ENCODE measurements at regions not wholly inside any gene's neighbourhood (a gene's known extent, or its start where the extent isn't known, plus 50 kb on each side); places are given as distances from the start of the nearest gene placed in this dataset.

DNA sequence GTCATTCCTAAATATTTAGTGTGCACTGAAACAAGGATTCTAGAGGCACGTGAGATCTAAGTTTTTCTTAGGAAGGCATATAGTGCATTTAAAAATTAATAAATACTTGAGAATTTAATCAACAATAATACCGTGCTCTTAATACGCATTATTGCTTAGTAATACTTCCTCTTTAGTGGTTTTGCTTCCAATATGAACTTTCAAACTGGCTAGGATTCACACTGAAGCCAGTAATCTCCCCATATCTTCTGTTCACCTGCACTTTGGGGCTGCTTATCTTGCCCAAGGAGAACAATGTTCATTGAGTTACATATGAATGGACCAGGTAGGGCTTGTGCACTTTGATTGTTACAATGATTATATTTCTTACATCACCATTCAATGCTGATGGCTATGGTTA, 180.5 kb upstream of the RIOK2 start:
- no peak overlapping the region for H3K4me3 ChIP-seq (replicated peaks; ENCODE audit: low read depth, low read length)
- no peak for DNase-seq (ENCODE audit: low read depth)
- TF ChIP-seq, protein P1, sequence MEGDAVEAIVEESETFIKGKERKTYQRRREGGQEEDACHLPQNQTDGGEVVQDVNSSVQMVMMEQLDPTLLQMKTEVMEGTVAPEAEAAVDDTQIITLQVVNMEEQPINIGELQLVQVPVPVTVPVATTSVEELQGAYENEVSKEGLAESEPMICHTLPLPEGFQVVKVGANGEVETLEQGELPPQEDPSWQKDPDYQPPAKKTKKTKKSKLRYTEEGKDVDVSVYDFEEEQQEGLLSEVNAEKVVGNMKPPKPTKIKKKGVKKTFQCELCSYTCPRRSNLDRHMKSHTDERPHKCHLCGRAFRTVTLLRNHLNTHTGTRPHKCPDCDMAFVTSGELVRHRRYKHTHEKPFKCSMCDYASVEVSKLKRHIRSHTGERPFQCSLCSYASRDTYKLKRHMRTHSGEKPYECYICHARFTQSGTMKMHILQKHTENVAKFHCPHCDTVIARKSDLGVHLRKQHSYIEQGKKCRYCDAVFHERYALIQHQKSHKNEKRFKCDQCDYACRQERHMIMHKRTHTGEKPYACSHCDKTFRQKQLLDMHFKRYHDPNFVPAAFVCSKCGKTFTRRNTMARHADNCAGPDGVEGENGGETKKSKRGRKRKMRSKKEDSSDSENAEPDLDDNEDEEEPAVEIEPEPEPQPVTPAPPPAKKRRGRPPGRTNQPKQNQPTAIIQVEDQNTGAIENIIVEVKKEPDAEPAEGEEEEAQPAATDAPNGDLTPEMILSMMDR (IDR thresholded peaks at IDR 0.05; ENCODE audit: low read length, missing control alignments), result no peak

DNA sequence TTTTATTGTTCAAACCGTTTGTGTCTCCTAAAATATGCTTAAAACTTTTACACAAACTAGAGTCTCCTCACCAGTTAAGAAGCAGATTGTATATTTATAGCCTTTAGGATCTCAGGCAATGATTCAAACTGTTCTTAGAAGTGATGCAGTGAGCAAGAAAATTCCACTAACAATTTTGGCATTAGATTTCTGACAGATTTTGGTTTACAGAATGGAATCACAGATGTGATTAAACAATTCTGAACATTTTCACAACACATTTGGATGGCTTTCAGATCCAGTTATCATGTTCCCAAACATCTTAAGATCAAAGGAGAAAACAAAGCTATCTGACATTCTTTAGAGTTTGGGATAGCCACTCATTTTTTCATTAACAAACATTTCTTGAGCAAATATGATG, 181.7 kb upstream of the RIOK2 start:
- no peak overlapping the region for H3K4me3 ChIP-seq (replicated peaks; ENCODE audit: low read depth, low read length)
- TF ChIP-seq, protein P1 (IDR thresholded peaks at IDR 0.05; ENCODE audit: low read length, missing control alignments), result no peak
- DNase-seq (ENCODE audit: low read depth), result no peak

DNA sequence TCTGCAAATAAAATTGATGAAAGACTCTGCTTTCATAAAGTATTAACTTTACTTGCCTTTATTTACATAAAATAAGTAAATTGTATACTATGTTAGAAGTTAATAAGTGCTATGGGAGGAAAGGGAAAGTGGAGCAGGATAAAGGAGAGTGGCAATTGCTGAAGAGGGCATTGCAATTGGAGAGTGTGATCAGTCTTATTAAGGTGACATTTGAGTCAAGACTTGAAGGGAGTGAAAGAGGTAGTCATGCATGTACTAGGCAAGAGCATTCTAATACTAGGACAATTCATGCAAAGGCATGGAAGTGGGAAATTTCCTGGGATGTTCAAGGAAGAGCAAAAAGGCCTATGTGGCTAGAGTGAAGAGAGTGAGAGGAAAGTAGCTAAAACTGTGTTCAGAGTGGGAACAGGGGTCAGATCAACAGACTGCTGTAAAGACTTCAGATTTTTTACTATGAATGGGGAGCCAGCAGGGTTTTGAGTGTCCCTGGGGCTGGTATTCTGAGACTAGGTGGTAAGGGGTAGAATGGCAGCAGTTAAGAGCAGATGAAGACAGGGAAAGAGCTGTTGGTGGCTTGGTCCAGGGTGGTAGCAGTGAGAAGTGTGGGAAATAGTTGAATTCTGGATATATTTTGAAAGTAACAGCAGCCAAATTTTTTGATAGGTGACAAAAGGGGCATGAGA, 182.3 kb upstream of the RIOK2 start:
- TF ChIP-seq, protein P1 (IDR thresholded peaks at IDR 0.05; ENCODE audit: low read length, missing control alignments), result no peak
- DNase-seq (ENCODE audit: low read depth), result no peak
- H3K4me3 ChIP-seq (replicated peaks; ENCODE audit: low read depth, low read length), result no peak overlapping the region

DNA sequence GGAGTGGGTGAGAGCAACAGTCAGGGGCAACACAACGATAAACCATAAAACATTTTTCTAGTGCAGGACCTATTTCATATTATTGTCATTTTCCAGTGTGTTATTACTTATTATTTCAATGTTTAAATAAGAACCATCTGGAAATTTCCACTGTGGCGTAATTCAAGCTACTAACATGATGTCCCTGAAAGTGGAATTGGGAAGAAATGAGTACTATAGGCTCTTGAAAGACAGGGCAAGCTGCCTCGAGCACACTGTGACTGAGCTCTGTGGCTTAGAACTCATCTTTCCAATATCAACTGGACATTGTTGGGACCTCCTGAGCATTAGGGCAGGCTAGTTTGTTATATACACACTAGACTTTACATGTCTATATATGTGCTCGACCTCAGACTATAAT, 182.9 kb upstream of the RIOK2 start:
- TF ChIP-seq, protein P1 (IDR thresholded peaks at IDR 0.05; ENCODE audit: low read length, missing control alignments), result no peak
- DNase-seq (ENCODE audit: low read depth), result no peak

DNA sequence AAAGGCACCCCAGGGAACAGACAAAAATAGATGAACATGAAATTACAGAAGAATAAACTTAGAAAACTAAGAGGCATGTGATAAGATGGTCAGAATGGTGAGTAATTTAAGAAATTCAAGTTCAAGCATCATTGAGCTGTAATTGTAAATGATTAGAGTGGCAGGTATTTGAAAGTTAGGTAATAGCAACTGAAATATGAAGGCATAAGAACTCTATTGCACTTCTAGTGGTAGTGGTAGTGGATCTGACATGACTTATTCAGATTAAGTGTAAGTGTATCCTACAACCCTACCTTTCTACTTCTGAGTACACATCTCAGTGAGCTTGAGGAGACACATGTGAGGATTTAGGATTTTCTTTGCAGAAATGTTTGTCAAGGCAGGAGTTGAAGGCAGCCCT, 192.9 kb upstream of the RIOK2 start:
- TF ChIP-seq, protein P1 (IDR thresholded peaks at IDR 0.05; ENCODE audit: low read length, missing control alignments), result no peak
- no peak overlapping the region for H3K4me3 ChIP-seq (replicated peaks; ENCODE audit: low read depth, low read length)
- no peak for DNase-seq (ENCODE audit: low read depth)

More for the DNA sequence above, 182.9 kb upstream of the RIOK2 start:
- no peak overlapping the region for H3K4me3 ChIP-seq (replicated peaks; ENCODE audit: low read depth, low read length)

DNA sequence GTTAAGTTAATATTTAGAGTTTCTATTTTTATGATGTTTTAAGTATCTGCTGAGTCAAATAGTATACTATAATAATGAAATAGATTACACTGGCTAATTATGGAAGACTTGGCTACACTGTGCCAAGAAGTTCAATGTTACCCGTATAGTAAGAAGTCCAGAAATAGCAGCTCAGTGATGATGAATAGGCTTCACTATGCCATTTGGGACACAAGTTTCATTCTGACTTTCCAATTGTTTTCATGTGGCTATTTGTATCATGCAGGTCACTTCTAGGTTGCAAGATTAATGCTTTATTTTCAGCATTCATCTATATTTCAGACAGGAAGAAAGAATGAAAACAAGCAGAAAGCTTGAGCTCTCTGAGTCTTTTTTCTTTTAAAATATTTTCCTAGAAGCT, 194.5 kb upstream of the RIOK2 start:
- TF ChIP-seq, protein P1 (IDR thresholded peaks at IDR 0.05; ENCODE audit: low read length, missing control alignments), result no peak
- DNase-seq (ENCODE audit: low read depth), result no peak
- H3K4me3 ChIP-seq (replicated peaks; ENCODE audit: low read depth, low read length), result no peak overlapping the region

DNA sequence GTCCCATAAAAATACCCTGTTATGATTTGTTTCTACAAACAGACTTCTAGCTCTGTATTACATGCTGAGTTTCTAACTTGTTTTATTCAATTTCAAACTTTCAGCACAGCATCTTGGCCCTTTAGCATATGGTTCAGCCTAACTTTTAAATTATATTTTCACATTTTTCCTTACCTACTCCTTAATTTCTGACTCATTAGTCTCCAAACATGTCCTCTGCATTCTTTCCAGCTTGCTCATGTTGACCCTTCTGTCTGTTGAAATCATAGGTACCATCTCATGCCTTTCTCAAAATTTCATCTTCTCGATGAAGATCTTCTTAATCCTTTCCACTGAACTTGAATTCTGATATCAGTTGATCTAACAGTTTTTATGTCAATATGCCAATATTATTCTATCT, 200.9 kb upstream of the RIOK2 start:
- TF ChIP-seq, protein P1 (IDR thresholded peaks at IDR 0.05; ENCODE audit: low read length, missing control alignments), result no peak
- DNase-seq (ENCODE audit: low read depth), result peak; percentile 25
- H3K4me3 ChIP-seq (replicated peaks; ENCODE audit: low read depth, low read length), result no peak overlapping the region

All from fibroblast of pulmonary artery (primary cell).